Spleen (tissue), 7 donors: ENCODE measurements at regions not wholly inside any gene's neighbourhood (a gene's known extent, or its start where the extent isn't known, plus 50 kb on each side); places are given as distances from the start of the nearest gene placed in this dataset.

ENCODE experiments used
- CTCF ChIP-seq, 11 experiments: fragments of 200-600 bp in 7 of 11; fragments of 450-650 bp in 4 of 11; sonication (generic) in 4 of 11; IDR thresholded peaks in 8 of 11; conservative IDR thresholded peaks in 3 of 11; 1 replicate in 7 of 11; 2 replicates in 4 of 11; pipeline versions ENCODE4 v1.4.0 to v1.8.0; 2016 to 2021; ENCODE audit warnings: antibody characterized with exemption in 11 of 11, inconsistent platforms in 4 of 11, mild to moderate bottlenecking in 1 of 11
- POLR2A ChIP-seq, 3 donors: fragments of 450-650 bp; IDR thresholded peaks; one replicate each; pipeline ENCODE4 v1.5.1; 2017; ENCODE audit warnings: antibody characterized with exemption in 3 of 3, mild to moderate bottlenecking in 1 of 3
- donor health status: DM: no; HTN: no; CAD: no; lungs with moderate emphysema.
- donor health status: DM: no; HTN: no; CAD: no.
- donor health status: DM: no; HTN: no; CAD: no.

GRCh38 chr6:1238040-1238439, 73.9 kb upstream of the FOXQ1 start:
- TF ChIP-seq CTCF (IDR thresholded peaks at IDR 0.05 in 8 of 11, conservative IDR thresholded peaks at IDR 0.05 in 3 of 11) (no peak), POLR2A (IDR thresholded peaks at IDR 0.05) (no peak)
